PC-3 (cell line): ENCODE measurements at regions not wholly inside any gene's neighbourhood (a gene's known extent, or its start where the extent isn't known, plus 50 kb on each side); places are given as distances from the start of the nearest gene placed in this dataset.

Source experiments
- ATAC-seq: fragments of 200-7000 bp; cut with Tn5 transposase; 2 replicates; pipeline ENCODE4 v1.9.1; 2020; ENCODE audit warnings: mild to moderate bottlenecking, moderate library complexity
- BruUV-seq: library from RNA; stranded (reverse); fragments of 400-500 nt; replicated peaks from 2 replicates; lab custom pipeline; 2021; lab: Mats Ljungman, UMichigan
- CTCF ChIA-PET: fragments of 300-600 bp; sonication (Branson Sonifier 250); formaldehyde crosslinking; loops from one replicate; lab custom pipeline; 2022; ENCODE audit warnings: antibody characterized with exemption; lab: Charles Lee
- POLR2A ChIA-PET: fragments of 300-600 bp; sonication (Branson Sonifier 250); formaldehyde crosslinking; loops from one replicate; lab custom pipeline; 2022; ENCODE audit warnings: antibody characterized with exemption; ENCODE audit not compliant: unreplicated experiment; lab: Charles Lee
- DNase-seq: peaks from one replicate; pipeline ENCODE4 v3.0.0-alpha.2; 2015
- H2AFZ ChIP-seq: fragments of 300-600 bp; sonication (generic); 2 replicates; pipeline ENCODE4 v1.6.0; 2016; ENCODE audit warnings: antibody characterized with exemption, low read length
- H3F3A ChIP-seq: fragments of 300-600 bp; sonication (generic); one replicate; pipeline ENCODE4 v1.6.0; 2017; ENCODE audit warnings: antibody characterized with exemption, low read length, control low read depth, mild to moderate bottlenecking; ENCODE audit not compliant: unreplicated experiment
- H3K27ac ChIP-seq: fragments of 300-600 bp; sonication (generic); 2 replicates; pipeline ENCODE4 v1.5.1; 2016; ENCODE audit warnings: mild to moderate bottlenecking, low read length
- H3K27me3 ChIP-seq: fragments of 300-600 bp; sonication (generic); 2 replicates; pipeline ENCODE4 v1.6.1; 2016; ENCODE audit warnings: low read length, mixed read lengths
- H3K36me3 ChIP-seq: fragments of 300-600 bp; sonication (generic); 2 replicates; pipeline ENCODE4 v1.6.1; 2016; ENCODE audit warnings: low read depth, mixed run types, low read length, mixed read lengths
- H3K4me1 ChIP-seq: fragments of 300-600 bp; sonication (generic); 2 replicates; pipeline ENCODE4 v1.5.1; 2016; ENCODE audit warnings: low read length; ENCODE audit not compliant: insufficient read depth
- H3K4me2 ChIP-seq: fragments of 300-600 bp; sonication (generic); 2 replicates; pipeline ENCODE4 v1.6.0; 2016; ENCODE audit warnings: low read length
- H3K4me3 ChIP-seq: fragments of 300-600 bp; sonication (generic); 2 replicates; pipeline ENCODE4 v1.5.1; 2016; ENCODE audit warnings: mild to moderate bottlenecking, low read length, mixed read lengths
- H3K79me2 ChIP-seq: fragments of 300-600 bp; sonication (generic); 2 replicates; pipeline ENCODE4 v1.6.1; 2017; ENCODE audit warnings: low read length, mixed read lengths
- H3K9ac ChIP-seq: fragments of 300-600 bp; sonication (generic); 2 replicates; pipeline ENCODE4 v1.6.0; 2016; ENCODE audit warnings: mild to moderate bottlenecking, low read length
- H3K9me2 ChIP-seq: fragments of 300-600 bp; sonication (generic); replicated peaks from 2 replicates; pipeline ENCODE4 v1.6.1; 2016; ENCODE audit warnings: mixed run types, low read length, mixed read lengths
- H3K9me3 ChIP-seq: fragments of 300-600 bp; sonication (generic); 2 replicates; pipeline ENCODE4 v1.6.1; 2016; ENCODE audit warnings: low read length, mixed read lengths
- H4K20me1 ChIP-seq: fragments of 300-600 bp; sonication (generic); 2 replicates; pipeline ENCODE4 v1.6.1; 2016; ENCODE audit warnings: low read length, mixed read lengths
- EZH2 ChIP-seq: fragments of 300-600 bp; sonication (generic); IDR thresholded peaks from one replicate; pipeline ENCODE4 v1.6.1; 2017; ENCODE audit warnings: antibody characterized with exemption, mild to moderate bottlenecking, low read length; ENCODE audit not compliant: unreplicated experiment
- EZH2phosphoT487 ChIP-seq: fragments of 300-600 bp; sonication (generic); IDR thresholded peaks from 2 replicates; pipeline ENCODE4 v1.6.1; 2018; ENCODE audit warnings: mild to moderate bottlenecking, antibody characterized with exemption, low read length, borderline replicate concordance
- intact Hi-C: fragments of 100-400 bp; cut with micrococcal nuclease; formaldehyde crosslinking; loops from 2 replicates; pipeline ENCODE4 v1.9.0; 2023
- TF ChIP-seq, protein P1 (sequence below): fragments of 300-600 bp; sonication (generic); conservative IDR thresholded peaks from 2 replicates; pipeline ENCODE4 v1.5.1; 2017; ENCODE audit warnings: antibody characterized with exemption, low read depth, mild to moderate bottlenecking, low read length

DNA sequence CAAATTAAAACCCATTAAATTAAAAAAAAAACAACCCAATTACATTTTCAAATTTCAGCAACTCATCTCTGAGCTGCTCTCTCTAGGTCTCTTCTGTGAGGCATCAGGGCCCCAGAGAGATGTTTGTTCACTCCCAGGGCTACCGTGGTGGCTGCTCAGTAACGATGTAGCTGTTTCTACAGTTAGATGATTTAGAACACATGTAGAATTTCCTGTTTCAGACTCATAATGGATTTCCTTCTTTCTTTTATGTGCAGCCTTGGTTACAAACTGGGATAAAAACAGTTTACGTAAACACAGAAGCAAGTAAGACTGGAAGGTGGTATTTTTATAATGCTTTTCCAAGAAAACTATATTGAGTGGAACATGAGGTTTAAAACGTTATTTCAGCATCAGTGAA is 116.1 kb upstream of the CCN2 start:
- Histone ChIP-seq H3K4me3 (no peak overlapping the region), H3K9me2 (no peaks in the 10 kb centered on the region), H2AFZ (no peak overlapping the region), H3K4me1 (peaks cover 14% of the 10 kb centered on the region), H3K27ac (no peak overlapping the region), H3K36me3 (no peaks in the 10 kb centered on the region), H3K4me2 (no peak overlapping the region), H3K79me2 (no peaks in the 10 kb centered on the region), H3K9me3 (no peaks in the 10 kb centered on the region), H4K20me1 (no peaks in the 10 kb centered on the region), H3K9ac (no peak overlapping the region), H3F3A (no peaks in the 10 kb centered on the region), H3K27me3 (no peaks in the 10 kb centered on the region)
- BruUV-seq, result no TSS peak
- POLR2A ChIA-PET, result no interaction called here
- CTCF ChIA-PET, result no interaction called here
- ATAC-seq (no peak), DNase-seq (no peak)
- TF ChIP-seq EZH2phosphoT487 (no peak), EZH2 (no peak)
- TF ChIP-seq, protein P1, sequence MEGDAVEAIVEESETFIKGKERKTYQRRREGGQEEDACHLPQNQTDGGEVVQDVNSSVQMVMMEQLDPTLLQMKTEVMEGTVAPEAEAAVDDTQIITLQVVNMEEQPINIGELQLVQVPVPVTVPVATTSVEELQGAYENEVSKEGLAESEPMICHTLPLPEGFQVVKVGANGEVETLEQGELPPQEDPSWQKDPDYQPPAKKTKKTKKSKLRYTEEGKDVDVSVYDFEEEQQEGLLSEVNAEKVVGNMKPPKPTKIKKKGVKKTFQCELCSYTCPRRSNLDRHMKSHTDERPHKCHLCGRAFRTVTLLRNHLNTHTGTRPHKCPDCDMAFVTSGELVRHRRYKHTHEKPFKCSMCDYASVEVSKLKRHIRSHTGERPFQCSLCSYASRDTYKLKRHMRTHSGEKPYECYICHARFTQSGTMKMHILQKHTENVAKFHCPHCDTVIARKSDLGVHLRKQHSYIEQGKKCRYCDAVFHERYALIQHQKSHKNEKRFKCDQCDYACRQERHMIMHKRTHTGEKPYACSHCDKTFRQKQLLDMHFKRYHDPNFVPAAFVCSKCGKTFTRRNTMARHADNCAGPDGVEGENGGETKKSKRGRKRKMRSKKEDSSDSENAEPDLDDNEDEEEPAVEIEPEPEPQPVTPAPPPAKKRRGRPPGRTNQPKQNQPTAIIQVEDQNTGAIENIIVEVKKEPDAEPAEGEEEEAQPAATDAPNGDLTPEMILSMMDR, result no peak
- intact Hi-C loops, result no loop called here

- no peak overlapping the region for H3K27ac ChIP-seq
These were observed 114.4 kb upstream of the CCN2 start for GRCh38 chr6:132065556-132065955.

DNA sequence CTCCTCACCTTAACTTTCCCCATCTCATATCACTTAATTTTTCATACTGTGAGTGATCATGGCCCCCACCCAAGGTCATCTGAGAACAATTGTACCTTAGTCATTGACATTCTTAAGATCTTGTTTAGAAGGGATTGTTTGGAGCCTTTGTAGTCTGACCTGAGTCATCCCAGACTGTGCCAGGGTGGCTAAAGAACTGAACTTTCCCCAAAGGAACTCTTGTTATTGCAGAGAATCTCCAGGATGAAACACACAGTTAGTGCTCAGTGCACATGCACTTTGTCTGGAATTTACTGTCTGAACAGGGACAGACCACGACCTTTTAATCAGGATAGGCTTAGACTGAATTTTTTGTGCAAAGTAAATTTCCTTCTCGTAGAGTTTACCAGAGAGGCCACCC is 112.6 kb upstream of the CCN2 start:
- BruUV-seq, result no TSS peak
- no peak overlapping the region for H2AFZ ChIP-seq
- POLR2A ChIA-PET, result interaction anchor here (0.6 kb wide), 1 partner anchor 113 kb away, joined by 8 read pairs; the partner anchor contains the start of gene CCN2
- no peak overlapping the region for H3K9ac ChIP-seq
- H4K20me1 ChIP-seq, result no peaks in the 10 kb centered on the region
- H3K9me2 ChIP-seq, result no peaks in the 10 kb centered on the region
- no peaks in the 10 kb centered on the region for H3K79me2 ChIP-seq
- peaks cover 28% of the 10 kb centered on the region for H3K4me1 ChIP-seq
- no peaks in the 10 kb centered on the region for H3F3A ChIP-seq
- CTCF ChIA-PET, result no interaction called here
- H3K4me2 ChIP-seq, result peak overlapping the region; percentile 39
- TF ChIP-seq, protein P1, result no peak
- no peak for TF ChIP-seq EZH2
- no peak for TF ChIP-seq EZH2phosphoT487
- no peaks in the 10 kb centered on the region for H3K27me3 ChIP-seq
- H3K9me3 ChIP-seq, result no peaks in the 10 kb centered on the region
- no peaks in the 10 kb centered on the region for H3K36me3 ChIP-seq
- peak overlapping the region; percentile 36; the same call in 1 of the 2 replicates for H3K27ac ChIP-seq
- peak; percentile 80 for DNase-seq
- intact Hi-C loops, result no loop called here
- ATAC-seq, result peak; percentile 81
- no peak overlapping the region for H3K4me3 ChIP-seq

More at GRCh38 chr6:132065556-132065955, 114.4 kb upstream of the CCN2 start:
- no peaks in the 10 kb centered on the region for H3K9me2 ChIP-seq
- ATAC-seq (no peak), DNase-seq (peak; percentile 31)
- H3K4me3 ChIP-seq, result no peak overlapping the region
- no peaks in the 10 kb centered on the region for H3K27me3 ChIP-seq
- H3K9ac ChIP-seq, result no peak overlapping the region
- H4K20me1 ChIP-seq, result no peaks in the 10 kb centered on the region
- no peaks in the 10 kb centered on the region for H3K79me2 ChIP-seq
- H3K9me3 ChIP-seq, result no peaks in the 10 kb centered on the region
- H3F3A ChIP-seq, result no peaks in the 10 kb centered on the region
- H3K4me1 ChIP-seq, result peaks cover 19% of the 10 kb centered on the region
- intact Hi-C loops, result no loop called here
- H3K4me2 ChIP-seq, result no peak overlapping the region
- no peaks in the 10 kb centered on the region for H3K36me3 ChIP-seq
- no peak overlapping the region for H2AFZ ChIP-seq
- ChIA-PET POLR2A (no interaction called here), CTCF (no interaction called here)
- no TSS peak for BruUV-seq
- TF ChIP-seq EZH2 (no peak), EZH2phosphoT487 (no peak)
- TF ChIP-seq, protein P1, result no peak
